ENCODE measurements at regions not wholly inside any gene's neighbourhood (a gene's known extent, or its start where the extent isn't known, plus 50 kb on each side); places are given as distances from the start of the nearest gene placed in this dataset.

- no peak overlapping the region for H3K4me3 ChIP-seq (ENCODE audit: low read depth, low read length)
- no peak for DNase-seq (ENCODE audit: low read depth)
Observed at GRCh38 chr3:189577050-189577951, 53.9 kb upstream of the TP63 start.

GRCh38 chr3:189580190-189580589 is 51.0 kb upstream of the TP63 start:
- DNase-seq (ENCODE audit: low read depth) = no peak
- no peak overlapping the region for H3K4me3 ChIP-seq (ENCODE audit: low read depth, low read length)
